HEK293 (cell line): ENCODE measurements at regions not wholly inside any gene's neighbourhood (a gene's known extent, or its start where the extent isn't known, plus 50 kb on each side); places are given as distances from the start of the nearest gene placed in this dataset.

Experiments
- CTCF ChIA-PET: fragments of 350-600 bp; formaldehyde crosslinking; extraction: SDS; loops from one replicate; lab custom pipeline; 2021; ENCODE audit warnings: antibody characterized with exemption; lab: Yijun Ruan, JAX
- POLR2A ChIA-PET: fragments of 300-600 bp; formaldehyde crosslinking; extraction: SDS; loops from one replicate; lab custom pipeline; 2020; ENCODE audit warnings: antibody characterized with exemption, inconsistent platforms; lab: Yijun Ruan, JAX
- H3K27ac ChIP-seq: fragments of 200-500 bp; sonication (Bioruptor generic); 2 replicates; pipeline ENCODE4 v1.5.1; 2014; ENCODE audit warnings: low read depth, low read length, control low read depth, inconsistent platforms; ENCODE audit errors: extremely low read depth
- H3K36me3 ChIP-seq, 2 experiments: fragments of 200-500 bp in 1 of 2; sonication (Bioruptor generic) in 1 of 2; 1 replicate in 1 of 2; 2 replicates in 1 of 2; pipeline ENCODE4 v1.5.1; 2014 to 2017; ENCODE audit warnings: inconsistent platforms in 2 of 2, low read length in 2 of 2; ENCODE audit not compliant: control insufficient read depth in 2 of 2, insufficient read depth in 1 of 2
- H3K4me1 ChIP-seq: fragments of 200-500 bp; sonication (Bioruptor generic); 2 replicates; pipeline ENCODE4 v1.5.1; 2014; ENCODE audit warnings: mild to moderate bottlenecking, low read length, inconsistent platforms; ENCODE audit not compliant: control insufficient read depth, insufficient read depth
- H3K4me3 ChIP-seq: 2 replicates; pipeline ENCODE4 v1.5.1; 2011; ENCODE audit warnings: low read depth, mild to moderate bottlenecking, control low read depth, low read length, moderate library complexity
- H3K9me3 ChIP-seq: fragments of 200-500 bp; sonication (Bioruptor generic); 2 replicates; pipeline ENCODE4 v1.5.1; 2014; ENCODE audit warnings: low read depth, low read length, inconsistent platforms; ENCODE audit not compliant: control insufficient read depth, insufficient read depth
- KLF1 ChIP-seq: fragments of 450-650 bp; formaldehyde crosslinking; IDR thresholded peaks from 2 replicates; pipeline ENCODE4 v1.5.1; 2016; ENCODE audit warnings: missing biosample characterization, missing genetic modification characterization
- KLF8 ChIP-seq: fragments of 450-650 bp; formaldehyde crosslinking; IDR thresholded peaks from 2 replicates; pipeline ENCODE4 v1.5.1; 2016; ENCODE audit warnings: missing biosample characterization, missing genetic modification characterization
- KLF9 ChIP-seq: fragments of 450-650 bp; formaldehyde crosslinking; IDR thresholded peaks from 2 replicates; pipeline ENCODE4 v1.5.1; 2016; ENCODE audit warnings: missing biosample characterization, missing genetic modification characterization, low read depth
- MYNN ChIP-seq: fragments of 450-650 bp; formaldehyde crosslinking; IDR thresholded peaks from 2 replicates; pipeline ENCODE4 v1.5.1; 2016; ENCODE audit warnings: missing biosample characterization, missing genetic modification characterization, borderline replicate concordance
- MZF1 ChIP-seq: fragments of 450-650 bp; formaldehyde crosslinking; IDR thresholded peaks from 2 replicates; pipeline ENCODE4 v1.5.1; 2017; ENCODE audit warnings: missing biosample characterization, missing genetic modification characterization, borderline replicate concordance
- PRDM6 ChIP-seq: fragments of 450-650 bp; formaldehyde crosslinking; IDR thresholded peaks from 2 replicates; pipeline ENCODE4 v1.5.1; 2017; ENCODE audit warnings: missing biosample characterization, missing genetic modification characterization
- RBAK ChIP-seq: fragments of 450-650 bp; formaldehyde crosslinking; IDR thresholded peaks from 2 replicates; pipeline ENCODE4 v1.5.1; 2016; ENCODE audit warnings: missing biosample characterization, missing genetic modification characterization
- TRIM28 ChIP-seq: IDR thresholded peaks from 2 replicates; pipeline ENCODE4 v1.6.1; 2011; ENCODE audit warnings: low read length, control low read depth, borderline replicate concordance
- ZBTB1 ChIP-seq: fragments of 450-650 bp; formaldehyde crosslinking; IDR thresholded peaks from 2 replicates; pipeline ENCODE4 v1.5.1; 2016; ENCODE audit warnings: missing biosample characterization, missing genetic modification characterization
- ZBTB17 ChIP-seq: fragments of 450-650 bp; formaldehyde crosslinking; IDR thresholded peaks from 2 replicates; pipeline ENCODE4 v1.5.1; 2016; ENCODE audit warnings: missing biosample characterization, missing genetic modification characterization
- ZBTB20 ChIP-seq: fragments of 450-650 bp; formaldehyde crosslinking; IDR thresholded peaks from 2 replicates; pipeline ENCODE4 v1.5.1; 2016; ENCODE audit warnings: missing biosample characterization, missing genetic modification characterization
- ZNF112 ChIP-seq: fragments of 450-650 bp; formaldehyde crosslinking; IDR thresholded peaks from 2 replicates; pipeline ENCODE4 v1.5.0; 2017; ENCODE audit warnings: missing biosample characterization, missing genetic modification characterization
- ZNF114 ChIP-seq: fragments of 450-650 bp; formaldehyde crosslinking; IDR thresholded peaks from 2 replicates; pipeline ENCODE4 v1.5.0; 2017; ENCODE audit warnings: missing biosample characterization, missing genetic modification characterization
- ZNF2 ChIP-seq: fragments of 450-650 bp; formaldehyde crosslinking; IDR thresholded peaks from 2 replicates; pipeline ENCODE4 v1.5.1; 2016; ENCODE audit warnings: missing biosample characterization, missing genetic modification characterization
- ZNF23 ChIP-seq: fragments of 450-650 bp; formaldehyde crosslinking; IDR thresholded peaks from 2 replicates; pipeline ENCODE4 v1.5.1; 2016; ENCODE audit warnings: missing biosample characterization, missing genetic modification characterization, borderline replicate concordance
- ZNF248 ChIP-seq: fragments of 450-650 bp; formaldehyde crosslinking; IDR thresholded peaks from 2 replicates; pipeline ENCODE4 v1.5.1; 2017; ENCODE audit warnings: missing biosample characterization, missing genetic modification characterization
- ZNF302 ChIP-seq: fragments of 450-650 bp; formaldehyde crosslinking; IDR thresholded peaks from 2 replicates; pipeline ENCODE4 v1.5.1; 2016; ENCODE audit warnings: missing biosample characterization, missing genetic modification characterization, low read depth
- ZNF423 ChIP-seq: fragments of 450-650 bp; formaldehyde crosslinking; IDR thresholded peaks from 2 replicates; pipeline ENCODE4 v1.5.1; 2016; ENCODE audit warnings: missing biosample characterization, missing genetic modification characterization
- ZNF514 ChIP-seq: fragments of 450-650 bp; formaldehyde crosslinking; IDR thresholded peaks from 2 replicates; pipeline ENCODE4 v1.5.1; 2016; ENCODE audit warnings: missing biosample characterization, missing genetic modification characterization
- ZNF623 ChIP-seq: fragments of 450-650 bp; formaldehyde crosslinking; IDR thresholded peaks from 2 replicates; pipeline ENCODE4 v1.5.1; 2016; ENCODE audit warnings: missing biosample characterization, missing genetic modification characterization
- ZNF626 ChIP-seq: fragments of 450-650 bp; sonication (Bioruptor Pico); formaldehyde crosslinking; IDR thresholded peaks from 2 replicates; pipeline ENCODE4 v1.5.1; 2018; ENCODE audit warnings: missing biosample characterization, missing genetic modification characterization, inconsistent platforms
- ZSCAN16 ChIP-seq: fragments of 450-650 bp; formaldehyde crosslinking; IDR thresholded peaks from 2 replicates; pipeline ENCODE4 v1.5.1; 2016; ENCODE audit warnings: missing biosample characterization, missing genetic modification characterization
- ZSCAN23 ChIP-seq: fragments of 450-650 bp; formaldehyde crosslinking; IDR thresholded peaks from 2 replicates; pipeline ENCODE4 v1.5.1; 2016; ENCODE audit warnings: missing biosample characterization, missing genetic modification characterization
- TF ChIP-seq, protein P1 (sequence below): fragments of 450-650 bp; formaldehyde crosslinking; IDR thresholded peaks from 2 replicates; pipeline ENCODE4 v1.5.1; 2016; ENCODE audit warnings: missing biosample characterization, missing genetic modification characterization

GRCh38 chr4:153934688-153935017 is 145.8 kb upstream of the SFRP2 start:
- ChIA-PET POLR2A (no interaction called here), CTCF (interaction anchor here (0.6 kb wide), 1 partner anchor 354 kb away, joined by 3 read pairs; no protein-coding TSS in a partner anchor)
- Histone ChIP-seq H3K9me3 (no peaks in the 10 kb centered on the region), H3K36me3 (no peaks in the 10 kb centered on the region), H3K27ac (no peak overlapping the region), H3K4me1 (no peaks in the 10 kb centered on the region; the same call in 1 of the 2 replicates), H3K4me3 (no peak overlapping the region)
- no peak for TF ChIP-seq MZF1 (tag by site-specific recombination)
- TF ChIP-seq ZSCAN23 (tag by site-specific recombination): no peak
- no peak for TF ChIP-seq ZBTB1 (tag by site-specific recombination)
- TF ChIP-seq ZNF112 (tag by site-specific recombination): no peak
- TF ChIP-seq KLF1 (tag by site-specific recombination): no peak
- no peak for TF ChIP-seq ZNF23 (tag by site-specific recombination)
- TF ChIP-seq ZNF423 (tag by site-specific recombination): no peak
- TF ChIP-seq, protein P1, sequence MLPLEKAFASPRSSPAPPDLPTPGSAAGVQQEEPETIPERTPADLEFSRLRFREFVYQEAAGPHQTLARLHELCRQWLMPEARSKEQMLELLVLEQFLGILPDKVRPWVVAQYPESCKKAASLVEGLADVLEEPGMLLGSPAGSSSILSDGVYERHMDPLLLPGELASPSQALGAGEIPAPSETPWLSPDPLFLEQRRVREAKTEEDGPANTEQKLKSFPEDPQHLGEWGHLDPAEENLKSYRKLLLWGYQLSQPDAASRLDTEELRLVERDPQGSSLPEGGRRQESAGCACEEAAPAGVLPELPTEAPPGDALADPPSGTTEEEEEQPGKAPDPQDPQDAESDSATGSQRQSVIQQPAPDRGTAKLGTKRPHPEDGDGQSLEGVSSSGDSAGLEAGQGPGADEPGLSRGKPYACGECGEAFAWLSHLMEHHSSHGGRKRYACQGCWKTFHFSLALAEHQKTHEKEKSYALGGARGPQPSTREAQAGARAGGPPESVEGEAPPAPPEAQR (tag by site-specific recombination): no peak
- no peak for TF ChIP-seq ZNF248 (tag by site-specific recombination)
- no peak for TF ChIP-seq ZNF2 (tag by site-specific recombination)

GRCh38 chr4:153933915-153934687 is 145.2 kb upstream of the SFRP2 start:
- Histone ChIP-seq H3K9me3 (no peaks in the 10 kb centered on the region), H3K27ac (no peak overlapping the region), H3K4me3 (no peak overlapping the region), H3K36me3 (no peaks in the 10 kb centered on the region), H3K4me1 (no peaks in the 10 kb centered on the region; the same call in 1 of the 2 replicates)
- ChIA-PET CTCF (interaction anchor here (0.6 kb wide), 1 partner anchor 355 kb away, joined by 3 read pairs; no protein-coding TSS in a partner anchor), POLR2A (no interaction called here)
- TF ChIP-seq ZNF514 (tag by site-specific recombination) (no peak), TRIM28 (no peak), ZNF623 (no peak), ZBTB17 (tag by site-specific recombination) (no peak), ZNF626 (no peak), KLF9 (no peak), KLF8 (tag by site-specific recombination) (no peak), ZSCAN16 (tag by site-specific recombination) (no peak), ZNF114 (tag by site-specific recombination) (no peak), RBAK (no peak), ZBTB20 (tag by site-specific recombination) (no peak), MYNN (no peak)

- TF ChIP-seq PRDM6 (0 out of 2 replicates have a peak, but pooled peaks have one; percentile 26), ZNF302 (tag by site-specific recombination) (no peak)
- POLR2A ChIA-PET: no interaction called here
- H3K4me1 ChIP-seq: no peaks in the 10 kb centered on the region; the same call in 1 of the 2 replicates
- no peak overlapping the region for H3K27ac ChIP-seq
- no peak overlapping the region for H3K4me3 ChIP-seq
- CTCF ChIA-PET: no interaction called here
- no peaks in the 10 kb centered on the region for H3K36me3 ChIP-seq
- no peaks in the 10 kb centered on the region for H3K9me3 ChIP-seq
Observed at GRCh38 chr4:153931804-153932203, 142.9 kb upstream of the SFRP2 start.
